SK-MEL-5 (cell line): ENCODE measurements at regions not wholly inside any gene's neighbourhood (a gene's known extent, or its start where the extent isn't known, plus 50 kb on each side); places are given as distances from the start of the nearest gene placed in this dataset.

Experiments used
- DNase-seq: peaks from one replicate; pipeline ENCODE4 v3.0.0-alpha.2; 2016; ENCODE audit warnings: low read depth, low spot score
- in situ Hi-C: cut with HindIII; loops from 2 replicates; pipeline ENCODE4 v1.10.0; 2016; ENCODE audit warnings: low sequenced_read_pairs, high pct_unique_total_duplicates, low pct_unique_long_range_greater_than_20kb

GRCh38 chr20:60868316-60868891 is 383.7 kb upstream of the CDH4 start:
- in situ Hi-C loops: no loop called here
- DNase-seq: no peak

GRCh38 chr20:60869087-60869486 is 383.0 kb upstream of the CDH4 start:
- in situ Hi-C loops: no loop called here
- no peak for DNase-seq

DNA sequence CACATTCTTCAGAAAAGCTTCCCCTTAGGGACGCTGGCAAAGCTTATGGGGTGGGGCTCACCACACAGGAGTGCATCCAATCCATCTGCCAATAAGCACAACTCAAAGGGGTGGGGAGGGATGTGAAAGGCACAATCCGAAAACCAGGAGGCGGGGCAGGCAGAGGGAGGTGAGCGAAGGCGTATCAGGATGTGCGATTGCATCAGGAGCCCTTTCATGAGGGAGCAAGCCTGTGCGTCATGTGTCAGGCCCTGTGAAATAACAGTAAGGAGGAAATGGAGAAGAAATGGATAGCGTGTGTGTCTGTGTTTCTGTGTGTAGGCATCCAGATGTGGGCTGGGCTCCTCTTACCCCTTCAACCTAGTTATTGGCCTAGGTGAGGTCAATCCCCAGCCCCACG is 382.4 kb upstream of the CDH4 start:
- peak; percentile 10 for DNase-seq
- in situ Hi-C loops: no loop called here

DNA sequence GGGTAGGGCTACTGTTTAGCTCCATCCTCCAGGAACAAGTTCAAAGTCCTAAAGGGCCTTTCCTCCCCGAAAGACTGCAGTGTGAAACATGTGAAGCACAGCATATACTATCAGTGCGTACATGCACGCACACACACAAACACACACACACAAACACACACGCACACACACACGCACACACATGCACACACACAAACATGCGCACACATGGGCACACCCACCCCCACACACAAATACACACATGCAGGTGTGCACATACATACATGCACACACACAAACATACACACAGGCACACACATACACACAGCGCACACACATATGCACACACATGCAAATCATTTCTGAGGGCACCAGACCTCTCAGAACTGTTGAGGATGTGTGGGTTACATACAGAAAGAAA is 382.0 kb upstream of the CDH4 start:
- no peak for DNase-seq
- in situ Hi-C loops: no loop called here

DNA sequence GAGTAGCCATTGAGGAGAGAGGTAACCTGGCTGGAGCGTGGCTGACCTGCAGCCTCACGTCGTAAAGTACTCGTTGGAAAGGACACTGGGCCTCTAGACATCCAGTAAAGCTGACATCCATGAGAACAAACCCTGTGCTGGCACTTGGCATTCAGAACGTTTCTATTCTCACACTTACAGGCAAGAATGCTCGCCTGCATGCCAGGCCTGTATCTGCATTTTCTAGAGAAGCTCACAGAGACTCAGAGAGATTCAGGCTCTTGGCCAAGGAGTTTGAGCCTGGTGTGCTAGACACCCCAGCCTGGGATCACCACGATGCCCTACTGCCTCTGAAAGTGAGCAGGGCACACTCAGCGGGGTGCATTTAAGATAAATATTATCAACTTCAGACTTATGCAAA is 379.8 kb upstream of the CDH4 start:
- in situ Hi-C loops: no loop called here
- no peak for DNase-seq

- DNase-seq: no peak
- in situ Hi-C loops: no loop called here
These were observed 374.8 kb upstream of the CDH4 start for GRCh38 chr20:60877071-60877857.

GRCh38 chr20:60882836-60883235 is 369.2 kb upstream of the CDH4 start:
- no peak for DNase-seq
- in situ Hi-C loops: no loop called here

DNA sequence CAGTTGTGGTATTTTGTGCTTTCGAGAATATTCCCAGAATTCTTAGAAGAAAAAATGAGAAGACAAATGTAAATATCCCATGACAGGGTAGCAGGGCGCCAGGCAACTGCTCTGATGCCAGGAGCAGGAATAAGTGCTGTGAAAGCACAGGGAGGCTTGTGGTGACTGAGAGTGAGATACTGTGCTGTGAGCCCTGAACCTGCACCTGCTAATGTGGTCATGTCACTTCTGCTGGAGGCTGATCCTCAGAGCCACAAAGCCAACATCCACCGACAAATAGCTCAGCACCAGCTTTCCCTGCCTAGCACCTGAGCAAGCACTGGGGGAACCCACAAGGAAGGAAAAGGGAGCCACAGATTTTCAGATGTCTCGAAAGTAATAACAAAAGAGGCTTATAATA is 368.6 kb upstream of the CDH4 start:
- no peak for DNase-seq
- in situ Hi-C loops: no loop called here

GRCh38 chr20:60884277-60884676 is 367.8 kb upstream of the CDH4 start:
- DNase-seq: no peak
- in situ Hi-C loops: no loop called here

GRCh38 chr20:60888771-60889170 is 363.3 kb upstream of the CDH4 start:
- no peak for DNase-seq
- in situ Hi-C loops: no loop called here

DNA sequence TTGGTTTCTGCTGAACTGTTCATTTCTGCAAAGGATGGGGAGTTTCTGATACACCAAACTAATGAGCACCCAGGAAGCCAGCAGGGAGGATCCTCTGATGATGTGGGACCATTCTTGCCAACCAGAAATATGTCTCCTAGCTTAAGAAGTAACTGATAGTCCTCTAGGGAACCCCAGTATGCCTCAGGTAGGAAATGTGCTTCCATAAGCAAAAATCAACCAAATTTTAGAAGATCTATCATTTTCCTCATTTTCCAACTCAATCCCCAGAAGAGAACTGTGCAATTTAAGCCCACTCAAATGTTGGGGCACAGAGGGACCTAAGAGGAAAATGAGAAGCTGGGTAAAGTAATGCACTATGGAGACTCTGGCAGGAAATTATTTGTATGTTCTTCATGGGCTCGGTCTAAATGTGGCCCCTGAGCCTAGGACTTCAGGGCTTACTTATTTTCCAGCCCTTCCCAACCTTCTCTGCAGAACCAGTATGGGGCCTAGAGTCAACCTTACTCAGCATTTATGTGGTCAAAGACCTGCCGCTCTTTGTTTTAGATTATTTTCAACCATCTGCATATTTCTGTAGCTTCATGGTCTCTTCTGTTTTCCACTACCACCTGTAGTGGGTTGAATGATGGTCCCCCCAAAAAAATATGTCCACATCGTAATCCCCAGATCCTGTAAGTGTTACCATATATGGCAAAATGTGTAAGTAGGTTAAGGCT is 359.8 kb upstream of the CDH4 start:
- no peak for DNase-seq
- in situ Hi-C loops: no loop called here

DNA sequence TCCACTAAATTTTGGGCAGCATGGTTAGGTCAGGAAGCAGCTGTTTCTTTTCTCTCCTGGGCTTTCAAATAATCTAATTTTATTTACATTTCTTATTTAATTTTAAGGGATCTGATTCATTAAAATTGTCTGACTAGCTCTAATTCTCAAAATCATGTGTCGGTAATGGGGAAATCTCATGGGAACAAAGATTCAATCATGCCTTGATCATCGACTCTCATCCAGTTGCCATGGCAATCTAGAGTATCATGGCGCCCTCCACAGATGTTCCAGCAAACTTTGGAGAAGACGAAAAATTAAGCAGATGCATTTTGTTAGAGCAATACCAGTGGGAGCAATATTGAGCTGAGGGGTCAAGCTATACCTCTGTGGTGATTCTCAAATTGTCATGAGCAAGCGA is 358.0 kb upstream of the CDH4 start:
- in situ Hi-C loops: no loop called here

DNA sequence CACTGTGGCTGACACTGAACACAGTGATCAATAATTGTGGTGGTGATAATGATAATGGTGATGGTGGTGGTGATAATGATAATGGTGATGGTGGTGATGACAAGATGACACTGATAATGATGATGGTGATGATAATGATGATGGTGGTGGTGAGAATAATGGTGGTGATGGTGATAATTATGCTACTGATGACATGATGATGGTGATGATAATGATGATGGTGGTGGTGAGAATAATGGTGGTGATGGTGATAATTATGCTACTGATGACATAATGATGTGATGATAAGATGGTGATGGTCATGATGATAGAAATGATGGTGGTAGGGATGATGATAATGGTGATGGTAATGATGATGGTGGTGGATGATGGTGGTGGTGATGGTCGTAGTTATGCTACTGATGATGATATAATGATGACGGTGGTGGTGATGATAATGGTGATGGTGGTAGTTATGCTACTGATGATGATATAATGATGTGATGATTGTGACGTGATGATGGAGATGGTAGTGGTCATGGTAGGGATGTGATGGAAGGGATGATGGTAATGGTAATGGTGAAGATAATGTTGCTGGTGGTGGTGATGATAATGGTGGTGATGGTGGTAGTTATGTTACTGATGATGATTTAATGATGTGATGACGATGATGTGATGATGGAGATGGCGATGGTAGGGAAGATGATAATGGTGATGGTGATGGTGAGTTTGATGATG is 356.5 kb upstream of the CDH4 start:
- no peak for DNase-seq
- in situ Hi-C loops: no loop called here

More for the DNA sequence above, 358.0 kb upstream of the CDH4 start:
- DNase-seq: no peak

- no peak for DNase-seq
- in situ Hi-C loops: no loop called here
These were observed 354.1 kb upstream of the CDH4 start for GRCh38 chr20:60897976-60898375.

DNA sequence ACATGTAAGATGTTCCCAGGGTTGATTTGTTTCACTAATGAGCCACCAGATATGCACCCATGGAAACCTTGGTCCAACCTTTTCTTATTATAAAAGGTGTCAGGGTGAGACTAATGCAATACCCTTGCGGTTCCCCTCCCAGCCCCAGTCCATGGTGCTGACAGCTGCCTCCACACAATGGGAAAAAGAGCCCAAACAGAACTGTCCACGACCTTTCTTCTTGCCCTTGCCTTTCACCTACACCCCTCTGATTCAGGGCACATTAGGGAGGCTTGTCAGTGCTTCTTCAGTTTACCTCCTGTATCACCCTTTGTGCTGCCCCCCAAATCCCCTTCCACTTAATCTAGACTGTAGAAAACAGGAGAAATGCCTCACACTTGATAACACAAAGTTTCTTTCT is 352.7 kb upstream of the CDH4 start:
- in situ Hi-C loops: no loop called here
- no peak for DNase-seq

- peak; percentile 39 for DNase-seq
- in situ Hi-C loops: no loop called here
These were observed 351.4 kb upstream of the CDH4 start for GRCh38 chr20:60900618-60901017.

DNA sequence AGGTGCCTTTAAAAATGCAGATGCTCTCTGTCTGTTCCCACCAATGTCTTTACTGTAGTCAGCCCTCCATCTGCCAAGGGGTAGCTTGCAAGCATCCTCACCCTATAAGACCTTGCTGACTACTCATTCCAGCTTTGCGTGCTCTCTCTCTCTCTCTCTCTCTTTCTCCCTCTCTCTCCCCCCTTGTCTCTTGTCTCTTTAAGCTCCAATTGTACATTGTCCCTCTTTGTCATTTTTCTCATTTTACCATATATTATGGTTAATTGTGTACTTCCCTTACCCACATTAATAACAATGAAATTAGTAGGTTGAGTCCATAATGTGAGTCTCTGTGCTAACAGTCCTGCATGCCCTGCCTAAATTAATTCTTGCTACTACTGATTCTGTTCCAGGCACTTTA is 350.2 kb upstream of the CDH4 start:
- DNase-seq: no peak
- in situ Hi-C loops: no loop called here

DNA sequence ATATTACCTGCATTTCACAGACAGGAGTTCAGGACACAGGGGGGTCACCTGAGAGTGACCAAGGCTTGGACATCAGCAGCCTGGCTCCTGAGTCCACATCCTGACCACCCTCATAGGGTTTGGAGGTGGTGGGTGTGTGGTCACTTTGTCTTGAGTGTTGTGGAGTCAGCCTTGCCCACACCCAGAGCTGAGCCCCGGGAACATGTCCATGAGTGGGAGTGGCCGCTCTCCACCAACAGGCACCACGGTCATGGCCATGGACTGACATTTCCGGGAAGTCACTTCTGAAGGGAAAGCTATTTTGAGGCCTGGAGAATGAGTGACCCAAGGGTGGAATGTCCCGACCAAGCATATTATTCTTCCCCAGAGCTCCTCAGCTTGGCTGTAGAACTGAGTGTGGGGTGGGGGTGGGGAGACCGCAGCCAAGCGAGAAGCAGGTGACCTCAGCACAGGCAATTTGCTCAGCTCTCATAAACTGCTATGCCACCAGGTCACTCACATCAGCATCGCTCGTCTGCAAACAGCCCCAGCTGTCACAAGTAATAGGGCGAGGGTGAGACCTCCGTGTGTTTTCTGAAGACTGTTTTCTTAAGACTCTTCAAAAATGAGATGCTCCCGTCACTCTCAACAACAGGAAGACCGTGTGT is 348.6 kb upstream of the CDH4 start:
- in situ Hi-C loops: no loop called here
- no peak for DNase-seq
